GM18867 (cell line): ENCODE measurements at regions not wholly inside any gene's neighbourhood (a gene's known extent, or its start where the extent isn't known, plus 50 kb on each side); places are given as distances from the start of the nearest gene placed in this dataset.
"Not testable (repeated sequence)": the region's sequence is repeated elsewhere in the genome, so short reads cannot be mapped to it uniquely, and the experiment has no call there.

ENCODE experiments used
- ATAC-seq: cut with Tn5 transposase; IDR thresholded peaks from one replicate; pipeline ENCODE4 v1.9.1; 2021; ENCODE audit warnings: mild to moderate bottlenecking, moderate library complexity; ENCODE audit not compliant: unreplicated experiment

DNA sequence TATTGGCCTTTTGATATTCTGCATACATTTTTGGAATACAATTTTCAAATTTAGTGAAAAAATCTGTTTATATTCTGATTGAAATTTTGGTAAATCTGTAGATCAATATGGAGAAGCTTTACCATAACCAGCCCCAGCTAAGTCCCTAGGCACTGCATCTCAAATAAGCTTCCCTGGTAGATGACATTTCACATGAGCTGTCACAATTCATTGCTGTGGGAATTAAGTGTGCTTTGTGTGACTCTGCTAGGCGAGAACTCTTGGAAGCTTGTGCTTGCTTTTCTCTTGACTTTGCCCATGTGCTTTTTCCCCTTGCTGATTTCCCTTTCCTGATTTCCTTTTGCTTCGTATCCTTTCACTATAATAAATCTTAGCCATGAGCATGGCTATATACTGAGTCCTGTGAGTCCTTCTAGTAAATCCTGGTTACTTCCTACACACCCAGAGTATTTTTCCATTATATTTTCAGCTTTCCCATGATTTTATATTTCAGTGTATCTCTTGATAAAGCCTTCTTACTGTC, 166.5 kb upstream of the MMS22L start:
- no peak for ATAC-seq

DNA sequence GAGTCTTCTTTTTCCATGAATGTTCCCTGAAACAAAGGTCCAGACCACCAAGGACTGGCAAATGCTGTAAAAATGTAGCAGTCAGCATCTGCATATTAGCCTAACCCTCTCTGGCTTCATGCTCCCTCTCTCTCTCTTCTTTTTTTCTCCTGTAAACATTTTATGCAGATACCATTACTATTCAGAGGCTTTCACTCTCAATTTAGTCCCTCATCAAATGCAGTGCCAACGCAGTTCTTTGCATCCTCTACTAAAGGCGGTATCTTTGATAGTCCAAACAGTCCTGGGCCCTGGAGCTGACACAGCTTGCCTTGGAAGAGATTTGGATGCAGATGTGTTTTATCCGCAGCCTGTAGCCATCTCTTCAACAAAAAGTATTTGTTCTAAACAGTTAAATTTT, 167.1 kb upstream of the MMS22L start:
- no peak for ATAC-seq

DNA sequence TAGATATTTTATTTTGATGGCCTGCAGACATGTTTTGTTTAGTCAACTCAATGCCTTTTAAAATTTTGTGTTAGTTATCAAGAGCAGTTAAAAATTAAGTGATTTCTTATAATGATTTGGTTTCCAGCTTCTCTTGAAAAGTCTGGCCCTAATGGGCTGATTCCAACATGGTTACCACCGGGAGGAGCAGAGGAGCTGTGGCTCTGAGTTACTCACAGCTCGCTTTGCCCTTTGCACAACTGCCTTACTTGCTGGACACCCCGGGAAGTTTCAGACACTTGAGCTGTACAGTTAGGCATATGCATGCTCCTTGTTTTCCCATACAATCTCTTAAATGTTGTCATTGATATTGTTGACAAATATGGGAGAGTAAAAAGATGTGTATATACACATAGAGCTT, 173.1 kb upstream of the MMS22L start:
- ATAC-seq: no peak

DNA sequence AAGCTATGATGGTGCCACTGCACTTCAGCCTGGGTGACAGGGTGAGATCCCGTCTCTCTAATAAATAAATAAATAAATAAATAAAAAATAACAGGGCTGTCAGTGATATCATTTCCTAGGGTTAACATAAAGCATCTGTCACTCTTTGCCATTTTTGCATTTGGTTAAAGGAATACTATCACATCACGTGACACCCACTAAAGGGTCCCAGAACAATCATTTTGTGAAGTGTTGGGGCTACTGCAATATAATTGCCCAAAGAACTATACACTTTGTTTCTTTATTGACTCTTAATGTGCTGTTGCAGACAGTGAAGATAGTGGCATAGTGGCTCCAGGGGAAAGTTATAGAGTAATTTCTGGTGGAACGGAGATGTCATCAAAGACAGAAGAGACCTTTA, 176.5 kb upstream of the MMS22L start:
- no peak for ATAC-seq

DNA sequence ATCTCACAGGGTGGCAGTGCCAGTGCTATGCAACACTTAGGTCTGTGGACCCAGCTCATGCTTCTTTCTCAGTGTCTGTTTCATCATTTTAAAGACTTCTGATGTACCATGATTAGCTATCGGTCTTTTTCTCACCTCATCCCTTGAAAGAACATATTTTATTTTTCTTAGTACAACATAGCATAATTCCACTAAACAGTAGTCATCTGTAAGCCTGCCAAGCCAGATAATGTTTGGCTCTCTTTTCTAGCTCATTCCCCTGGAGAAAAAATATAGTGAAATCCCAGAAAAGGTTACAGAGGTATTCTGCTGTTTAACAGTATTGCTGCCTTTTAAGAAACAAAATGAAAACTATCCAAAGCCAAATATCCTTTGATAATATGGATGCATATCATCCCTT, 177.0 kb upstream of the MMS22L start:
- ATAC-seq: no peak

DNA sequence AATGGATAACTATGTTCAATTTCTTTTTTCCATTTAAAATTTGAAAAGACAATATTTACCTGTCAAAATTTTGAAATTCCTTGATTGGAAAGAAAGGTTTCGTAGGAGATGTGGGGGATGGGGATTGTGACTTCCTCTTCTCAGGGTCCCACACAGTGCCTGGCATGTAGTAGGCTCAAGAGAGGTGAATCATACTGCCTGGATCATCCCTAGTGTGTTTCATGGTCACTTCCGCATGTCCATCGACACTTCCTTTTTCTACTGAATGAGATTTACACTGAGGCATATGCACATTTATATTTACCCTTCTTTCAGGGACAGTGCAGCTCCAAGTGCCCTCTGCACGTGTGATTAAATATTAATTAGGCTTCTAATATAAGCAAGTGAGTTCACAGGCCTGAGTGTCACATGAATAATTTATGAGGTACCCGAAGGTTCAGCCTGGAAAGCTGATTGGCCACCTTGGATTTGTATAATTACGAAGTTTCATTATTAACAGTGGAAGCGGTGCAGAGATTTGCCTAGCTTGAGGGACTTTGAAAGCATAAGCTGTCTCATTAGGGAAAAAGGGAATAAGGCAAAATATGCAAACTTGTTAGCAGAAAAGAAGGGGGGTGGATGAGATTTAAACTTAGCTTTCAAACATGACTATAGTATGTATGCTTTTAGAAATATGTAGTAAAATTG, 177.5 kb upstream of the MMS22L start:
- ATAC-seq: no peak

DNA sequence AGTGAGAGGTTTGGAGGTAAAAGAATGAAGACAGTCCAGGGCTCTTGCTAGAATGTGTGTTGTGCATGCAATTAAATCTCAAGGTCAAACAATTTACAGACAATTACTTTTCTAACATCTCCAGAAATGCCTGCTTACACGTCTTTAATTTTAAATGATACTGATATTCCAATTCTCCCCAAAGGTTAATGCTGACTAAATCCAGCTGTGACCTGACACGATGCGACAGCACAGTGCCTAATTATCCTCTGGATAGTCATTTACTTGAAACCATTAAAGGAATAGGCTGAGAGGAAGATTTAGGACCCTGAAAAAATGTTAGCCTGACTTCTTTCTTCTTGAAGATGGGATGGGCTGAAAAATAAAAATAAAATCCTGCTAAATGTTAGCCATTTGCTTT, 178.2 kb upstream of the MMS22L start:
- no peak for ATAC-seq

DNA sequence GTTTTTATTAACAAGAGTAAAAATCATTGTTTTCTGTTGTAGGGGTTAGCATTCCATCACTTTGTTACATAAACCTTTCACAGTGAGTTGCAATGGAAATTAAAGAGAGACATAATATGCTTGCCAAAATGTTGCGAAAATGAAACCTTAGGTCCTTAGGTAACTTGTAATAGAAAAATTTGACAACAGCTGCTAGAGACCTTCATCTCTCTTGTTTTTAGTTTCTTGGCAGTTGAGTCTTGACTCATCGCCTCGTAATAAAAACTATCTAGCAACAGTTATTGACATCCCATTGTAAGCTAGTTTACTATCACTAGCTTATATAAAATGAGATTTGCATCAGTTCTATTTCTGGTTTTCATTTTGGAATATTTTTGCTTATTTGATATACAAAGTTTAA, 179.0 kb upstream of the MMS22L start:
- ATAC-seq: no peak

DNA sequence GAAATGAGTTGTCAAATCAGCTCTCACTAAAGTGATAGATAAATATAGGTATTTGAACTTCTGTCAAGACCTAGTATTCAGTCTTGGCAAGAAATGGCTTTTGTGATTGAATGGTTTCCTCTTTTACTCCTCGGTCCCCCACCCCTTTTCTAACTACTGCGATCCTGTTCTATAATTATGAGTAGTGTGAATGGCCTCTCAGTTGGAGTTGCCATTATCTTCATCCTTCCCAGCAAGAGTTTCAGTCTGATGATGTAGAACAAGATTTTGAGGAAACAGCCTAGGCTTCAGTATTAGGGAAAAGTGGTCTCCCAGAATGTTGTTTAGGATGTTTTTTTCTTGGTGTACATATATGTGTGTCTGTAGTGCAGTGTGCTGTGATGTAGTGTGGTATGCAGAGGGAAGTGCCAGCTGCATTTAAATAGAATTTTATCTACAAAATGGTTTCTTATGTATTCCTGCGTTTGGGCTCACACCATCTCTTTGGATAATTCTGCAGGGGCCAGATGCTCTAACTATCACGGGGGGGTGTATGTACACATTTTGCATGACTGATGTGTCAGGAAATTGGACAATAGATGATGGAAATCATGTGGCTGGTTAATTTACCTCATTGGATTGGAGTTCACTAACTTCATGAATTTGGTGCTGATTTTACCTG, 180.1 kb upstream of the MMS22L start:
- ATAC-seq: no peak

DNA sequence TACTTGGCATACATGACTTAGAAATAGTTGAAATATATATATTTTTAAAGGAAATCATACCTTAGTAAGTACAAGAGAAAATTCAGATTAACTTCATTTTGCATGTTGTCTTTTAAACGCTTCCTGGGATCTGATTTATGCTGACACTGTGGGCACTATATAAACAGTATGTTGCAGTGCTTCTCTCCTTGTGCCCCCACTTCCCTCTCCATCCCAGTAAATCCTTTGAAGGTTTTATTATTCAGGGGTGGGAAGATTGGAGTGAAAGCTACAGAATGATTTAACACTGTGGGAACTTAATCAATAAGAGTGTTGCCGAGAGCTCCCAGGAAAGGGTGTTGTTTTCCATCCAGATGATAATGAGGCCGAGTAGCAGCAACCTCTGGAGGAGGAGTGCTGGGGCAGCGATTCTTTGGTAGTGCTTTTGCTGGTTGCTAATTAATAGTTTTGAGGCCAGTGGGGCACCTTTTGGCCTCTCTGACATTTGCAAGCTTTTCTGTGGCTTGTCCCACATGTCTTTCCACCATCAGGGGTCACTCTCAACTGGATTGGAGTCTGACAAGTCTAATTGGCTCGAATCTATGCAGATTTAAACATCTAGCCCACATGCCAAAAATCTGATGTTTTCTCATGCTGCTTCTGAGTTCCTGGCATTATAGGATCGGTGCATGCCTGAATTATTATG, 183.0 kb upstream of the MMS22L start:
- no peak for ATAC-seq

DNA sequence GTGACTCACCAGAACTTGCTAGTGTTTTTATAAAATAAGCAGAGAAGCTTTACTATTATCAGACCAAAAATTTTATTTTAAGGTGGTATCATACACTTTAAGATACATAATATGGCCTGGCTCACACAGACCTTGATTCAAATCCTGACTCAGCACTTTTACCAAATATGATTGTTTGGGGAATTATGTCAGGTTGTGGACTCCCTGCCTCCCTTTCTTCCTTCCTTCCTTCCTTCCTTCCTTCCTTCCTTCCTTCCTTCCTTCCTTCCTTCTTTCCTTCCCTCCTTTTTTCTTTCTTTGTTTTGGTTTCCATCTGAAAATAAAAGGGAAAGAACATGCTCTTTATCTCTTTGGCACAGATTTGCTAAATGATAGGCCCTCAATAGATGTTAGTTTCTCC, 186.0 kb upstream of the MMS22L start:
- no peak for ATAC-seq

DNA sequence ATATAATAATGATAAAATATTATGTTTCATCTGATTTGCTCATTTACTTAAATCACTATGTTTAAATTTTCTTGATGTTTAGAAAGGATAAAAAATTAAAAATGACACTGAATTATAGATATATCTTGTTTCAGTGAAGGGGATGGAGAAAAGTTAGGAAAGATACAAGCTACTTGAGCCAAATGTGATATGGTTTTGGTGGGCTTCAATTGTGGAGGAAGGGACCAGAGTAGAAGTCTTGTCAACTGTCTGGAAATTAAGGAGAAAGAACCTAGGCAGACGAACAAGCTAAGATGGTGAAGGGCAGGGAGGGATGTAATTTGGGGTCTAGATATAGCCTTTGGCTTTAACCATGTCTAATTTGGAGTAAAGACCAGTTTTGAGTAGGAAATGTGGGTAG, 186.4 kb upstream of the MMS22L start:
- ATAC-seq: no peak

DNA sequence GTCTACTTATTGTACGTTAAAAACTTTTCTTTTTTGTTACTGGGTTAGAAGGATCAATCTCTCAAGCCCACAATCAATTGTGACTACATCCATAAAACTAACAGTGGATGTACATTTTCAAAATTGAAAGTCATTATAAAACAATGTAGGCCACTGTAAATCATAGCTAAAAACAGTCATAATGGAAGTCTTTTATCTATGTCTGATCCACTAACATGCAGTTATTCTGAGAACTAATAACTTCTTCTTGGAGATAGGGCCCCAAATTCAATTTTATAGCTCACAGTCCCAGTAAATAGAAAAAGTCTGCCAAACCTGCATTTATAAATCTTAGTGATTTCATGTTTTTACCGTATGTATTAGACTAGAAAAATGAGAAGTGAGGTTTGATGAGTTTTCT, 187.3 kb upstream of the MMS22L start:
- no peak for ATAC-seq

DNA sequence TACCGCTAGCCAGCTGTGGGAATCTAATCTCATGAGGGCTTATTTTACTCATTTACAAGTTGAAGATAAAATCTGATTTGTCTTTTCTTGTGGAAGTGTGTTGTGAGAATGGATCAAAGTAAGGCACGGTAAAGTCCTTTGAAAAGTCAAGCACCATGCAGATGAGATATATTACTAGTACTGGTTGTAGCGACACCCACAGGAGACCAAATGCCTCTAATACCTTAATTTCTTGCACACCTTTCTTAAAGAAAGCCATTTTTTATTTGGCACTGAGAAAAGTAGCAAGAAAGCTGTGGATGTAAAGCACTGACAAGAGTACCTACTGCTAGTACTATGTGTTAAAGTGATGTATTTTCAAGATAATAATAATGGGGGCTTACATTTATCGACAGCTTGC, 191.0 kb upstream of the MMS22L start:
- ATAC-seq: no peak

DNA sequence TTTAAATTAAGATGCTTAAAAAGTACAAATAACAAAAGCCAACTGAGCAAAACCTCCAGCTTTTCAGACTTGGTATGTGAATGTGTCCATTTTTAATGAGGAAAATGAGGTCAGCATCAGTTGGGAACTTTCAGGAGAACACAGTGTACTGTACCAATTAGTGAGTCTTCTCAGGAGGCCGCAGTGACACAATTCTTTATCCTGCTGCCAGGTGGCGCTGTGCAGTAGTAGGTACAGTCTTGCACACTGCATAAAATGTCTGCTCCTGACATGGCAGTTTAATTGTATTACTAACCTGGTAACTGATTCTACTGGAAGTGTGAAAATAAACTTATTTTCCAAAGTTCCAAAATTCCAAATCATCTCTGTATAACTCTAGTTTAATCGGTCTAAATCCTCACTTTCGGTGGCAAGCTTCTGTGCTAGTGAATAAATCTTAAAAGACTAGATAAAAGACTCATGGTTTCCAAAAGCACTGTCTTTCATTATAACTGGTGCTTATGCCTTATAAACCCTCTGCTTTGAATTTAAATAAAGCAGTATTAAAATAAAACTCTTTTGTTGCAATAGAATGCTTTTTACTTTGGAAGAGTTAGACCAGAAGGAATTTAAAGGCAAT, 214.8 kb upstream of the MMS22L start:
- ATAC-seq: peak; percentile 99

DNA sequence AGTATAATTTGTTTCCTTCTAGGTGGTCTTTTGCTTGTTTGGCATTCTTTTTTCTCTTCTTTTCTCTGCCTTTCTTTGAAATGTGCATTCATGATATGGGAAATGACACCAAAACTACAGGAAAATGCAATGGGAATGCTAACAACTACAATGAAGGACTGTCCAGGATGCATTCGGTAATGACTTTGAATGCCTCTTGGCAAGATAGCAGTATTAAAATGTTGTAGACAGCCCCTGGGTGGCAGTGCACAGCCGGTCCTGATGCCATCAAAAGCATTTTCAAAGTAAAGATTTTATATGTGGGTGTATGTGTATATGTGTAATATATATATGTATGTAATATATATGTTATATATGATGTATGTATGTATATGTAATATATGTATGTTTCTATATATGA, 218.8 kb upstream of the MMS22L start:
- no peak for ATAC-seq

DNA sequence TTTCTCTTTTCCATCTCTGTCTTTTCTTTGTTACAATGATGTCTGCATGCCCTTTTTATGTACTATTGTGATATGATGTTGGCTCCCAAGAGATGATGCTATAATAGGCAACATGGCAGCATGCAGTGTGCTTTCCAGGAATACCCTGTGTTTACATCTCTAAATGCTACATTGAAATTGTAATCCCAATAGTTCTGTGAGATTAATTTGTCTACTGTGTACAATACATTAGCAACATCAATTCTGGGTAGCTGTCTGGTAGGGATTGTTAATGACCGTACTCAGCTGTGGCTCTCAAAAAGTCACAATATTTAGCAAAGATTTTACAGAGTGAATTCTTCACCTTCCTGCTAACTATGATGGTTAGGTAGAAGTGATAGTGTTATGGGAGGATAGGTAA, 225.6 kb upstream of the MMS22L start:
- ATAC-seq: no peak

DNA sequence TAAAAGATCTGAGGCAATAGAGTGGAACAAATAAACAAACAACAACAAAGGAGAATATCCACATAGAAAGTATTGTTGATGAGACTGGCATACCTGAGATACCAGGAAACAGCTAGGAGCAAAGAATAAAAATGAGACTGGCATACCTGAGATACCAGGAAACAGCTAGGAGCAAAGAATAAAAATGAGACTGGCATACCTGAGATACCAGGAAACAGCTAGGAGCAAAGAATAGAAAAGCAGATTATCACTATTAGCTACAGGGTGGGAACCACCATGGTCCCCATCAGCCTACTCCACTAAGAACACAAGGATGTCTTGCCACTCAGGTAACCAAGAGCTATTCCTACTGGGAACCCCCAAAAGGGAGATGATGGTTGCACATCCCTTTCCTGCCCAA, 230.2 kb upstream of the MMS22L start:
- ATAC-seq: not testable (repeated sequence)

DNA sequence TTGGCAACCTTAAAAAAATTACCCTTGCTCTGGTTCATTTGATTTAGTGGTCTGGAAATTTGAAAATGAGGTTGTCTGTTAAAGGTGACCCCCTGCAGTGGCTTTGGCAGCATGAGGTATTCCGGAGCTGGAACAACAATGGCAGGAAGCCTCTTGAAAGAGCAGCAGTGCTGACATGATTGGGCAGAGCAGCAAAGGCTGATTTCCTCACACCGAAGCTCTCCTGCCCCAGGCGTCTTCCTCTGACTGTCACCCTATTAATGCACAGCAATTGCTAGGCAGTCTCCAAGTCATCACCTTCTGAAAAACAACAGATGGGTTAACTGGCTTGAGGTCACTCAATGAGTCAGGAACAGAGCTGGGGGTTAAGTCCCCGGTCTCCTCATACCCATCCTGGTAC, 241.8 kb upstream of the MMS22L start:
- ATAC-seq: no peak

DNA sequence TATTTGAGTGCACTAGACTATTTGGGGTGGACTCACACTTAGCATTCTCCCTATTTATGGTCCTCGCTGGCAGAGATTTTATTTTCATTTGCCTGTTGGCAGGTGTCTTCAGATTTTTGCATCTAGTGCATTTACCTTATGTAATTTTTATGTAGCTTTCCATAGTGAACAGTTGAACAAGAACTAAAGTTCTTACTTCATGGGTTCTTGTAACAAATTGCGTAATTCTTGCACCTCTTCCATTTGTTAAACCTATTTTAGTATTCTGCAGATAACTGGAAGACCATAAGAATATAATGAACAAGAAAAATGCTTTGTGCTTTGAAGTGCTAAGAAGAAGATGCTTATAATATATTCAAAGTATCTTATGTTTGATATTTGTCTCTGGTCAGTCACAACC, 252.8 kb upstream of the MMS22L start:
- no peak for ATAC-seq

DNA sequence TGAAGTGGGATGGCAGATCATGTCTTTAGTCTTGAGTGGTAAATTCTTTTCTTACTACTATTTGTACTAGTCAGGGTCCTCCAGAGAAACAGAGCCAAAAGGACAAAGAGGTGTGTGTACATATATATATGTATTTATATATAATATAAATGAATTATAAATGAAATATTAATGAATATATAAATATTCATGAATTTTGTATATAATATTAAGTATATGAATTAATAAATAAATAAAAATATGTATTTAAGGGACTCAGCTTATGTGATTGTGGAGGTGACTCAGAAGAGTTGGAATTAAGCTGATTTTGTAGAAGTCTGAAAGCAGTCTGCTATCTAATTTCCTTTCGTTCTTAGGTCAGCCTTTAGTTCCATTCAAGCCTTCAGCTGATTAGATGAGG, 265.3 kb upstream of the MMS22L start:
- ATAC-seq: no peak

DNA sequence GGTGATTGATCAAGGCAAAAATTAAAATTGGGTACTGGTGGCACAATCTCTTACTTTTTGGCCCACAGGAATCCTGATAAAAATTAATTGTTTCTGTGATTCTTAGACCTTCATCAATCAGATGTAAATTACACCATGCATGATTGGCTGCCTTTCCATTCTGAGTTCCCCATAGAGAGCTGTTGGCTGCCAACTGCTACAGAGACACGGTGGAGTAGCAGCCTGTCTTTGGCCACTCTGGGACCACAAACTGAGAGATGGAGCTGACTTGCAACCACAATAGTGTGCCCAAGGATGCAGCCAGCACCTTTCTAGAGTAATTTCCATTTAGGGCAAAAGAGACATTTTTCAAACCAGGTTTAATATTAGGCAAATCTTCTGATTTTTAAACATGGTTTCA, 274.3 kb upstream of the MMS22L start:
- no peak for ATAC-seq
